Adrenal gland (tissue), 9 donors: ENCODE measurements at regions not wholly inside any gene's neighbourhood (a gene's known extent, or its start where the extent isn't known, plus 50 kb on each side); places are given as distances from the start of the nearest gene placed in this dataset.
A peak's percentile ranks its signal among the peaks of the same experiment; 100 is the strongest.

Experiments used
- DNase-seq, 7 donors: peaks; one replicate each; pipeline ENCODE4 v3.0.0-alpha.2; 2019 to 2020
- H3K27ac ChIP-seq, 5 donors: fragments of 200-600 bp; sonication (generic) in 4 of 5; 1 replicate in 3 of 5; 2 replicates in 2 of 5; pipeline versions ENCODE4 v1.5.1 to v1.8.0; 2016 to 2020; ENCODE audit warnings: mild to moderate bottlenecking in 1 of 5
- H3K27me3 ChIP-seq: fragments of 200-600 bp; 2 replicates; pipeline ENCODE4 v1.8.0; 2021
- H3K36me3 ChIP-seq, 2 donors: fragments of 200-600 bp; replicated peaks in 1 of 2; 1 replicate in 1 of 2; 2 replicates in 1 of 2; pipeline versions ENCODE4 v1.5.1 to v1.8.0; 2018 to 2022
- H3K4me1 ChIP-seq, 2 donors: fragments of 200-600 bp; replicated peaks in 1 of 2; 1 replicate in 1 of 2; 2 replicates in 1 of 2; pipeline versions ENCODE4 v1.5.1 to v1.8.0; 2018 to 2021
- H3K4me3 ChIP-seq, 4 donors: fragments of 200-600 bp; sonication (generic) in 3 of 4; one replicate each; pipeline ENCODE4 v1.5.1; 2016 to 2018
- H3K9me3 ChIP-seq, 3 donors: fragments of 200-600 bp; sonication (generic) in 1 of 3; replicated peaks in 1 of 3; 1 replicate in 2 of 3; 2 replicates in 1 of 3; pipeline versions ENCODE4 v1.5.1 to v1.8.0; 2016 to 2021
- POLR2A ChIP-seq, 2 donors: fragments of 450-650 bp; IDR thresholded peaks; one replicate each; pipeline ENCODE4 v1.6.1; 2017; ENCODE audit warnings: antibody characterized with exemption in 2 of 2, mild to moderate bottlenecking in 2 of 2, moderate library complexity in 1 of 2
- WGBS, 4 donors: extraction: QIAGEN DNeasy Blood & Tissue Kit in 2 of 4; methylation state at CpG; one replicate each; pipeline versions ENCODE4 v1.1.5 to v1.1.7; 2013 to 2017; 5-methylcytosine and 5-hydroxymethylcytosine counted together
- intact Hi-C, 2 donors: fragments of 100-400 bp; cut with DNase I; formaldehyde crosslinking; loops; one replicate each; pipeline versions ENCODE4 v1.14.1 to v1.15.0; 2022 to 2023
- TF ChIP-seq, protein P1 (sequence below), 6 experiments: fragments of 450-650 bp in 4 of 6; fragments of 200-600 bp in 2 of 6; sonication (generic) in 1 of 6; IDR thresholded peaks; 1 replicate in 5 of 6; 2 replicates in 1 of 6; pipeline versions ENCODE4 v1.5.1 to v1.8.0; 2016 to 2021; ENCODE audit warnings: antibody characterized with exemption in 6 of 6, mild to moderate bottlenecking in 2 of 6, moderate library complexity in 1 of 6
- donor health status: healthy with polysubstance abuse.
- donor health status: Bipolar disorder and iron deficiency.
- donor health status: DM: yes; HTN: yes; CAD: no.
- donor health status: DM: no; HTN: no; CAD: no.
- donor health status: DM: no; HTN: no; CAD: no.

DNA sequence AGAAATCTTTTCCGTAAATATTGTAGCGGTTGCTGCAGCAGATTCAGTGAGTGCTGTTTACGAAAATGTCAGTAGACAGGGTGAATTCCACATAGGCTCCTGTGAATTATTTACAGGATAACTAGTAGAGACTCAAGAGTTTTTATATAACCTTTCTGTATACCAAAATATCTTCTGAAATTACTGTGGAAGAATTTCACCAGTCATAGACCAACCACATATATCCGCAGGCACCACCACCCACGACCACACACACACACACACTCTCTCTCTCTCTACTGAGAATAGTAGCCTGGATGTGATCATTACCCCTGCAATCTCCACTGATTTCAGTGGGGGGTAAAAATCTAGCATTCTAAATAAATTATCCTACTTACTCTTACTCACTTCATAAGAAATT lies 341.8 kb downstream of the RBM43 start:
- no peak overlapping the region for H3K4me3 ChIP-seq
- H3K27ac ChIP-seq, result no peak overlapping the region
- no peaks in the 10 kb centered on the region for H3K9me3 ChIP-seq
- DNase-seq, result no peak
- TF ChIP-seq POLR2A (IDR thresholded peaks at IDR 0.05), result no peak
- TF ChIP-seq, protein P1, sequence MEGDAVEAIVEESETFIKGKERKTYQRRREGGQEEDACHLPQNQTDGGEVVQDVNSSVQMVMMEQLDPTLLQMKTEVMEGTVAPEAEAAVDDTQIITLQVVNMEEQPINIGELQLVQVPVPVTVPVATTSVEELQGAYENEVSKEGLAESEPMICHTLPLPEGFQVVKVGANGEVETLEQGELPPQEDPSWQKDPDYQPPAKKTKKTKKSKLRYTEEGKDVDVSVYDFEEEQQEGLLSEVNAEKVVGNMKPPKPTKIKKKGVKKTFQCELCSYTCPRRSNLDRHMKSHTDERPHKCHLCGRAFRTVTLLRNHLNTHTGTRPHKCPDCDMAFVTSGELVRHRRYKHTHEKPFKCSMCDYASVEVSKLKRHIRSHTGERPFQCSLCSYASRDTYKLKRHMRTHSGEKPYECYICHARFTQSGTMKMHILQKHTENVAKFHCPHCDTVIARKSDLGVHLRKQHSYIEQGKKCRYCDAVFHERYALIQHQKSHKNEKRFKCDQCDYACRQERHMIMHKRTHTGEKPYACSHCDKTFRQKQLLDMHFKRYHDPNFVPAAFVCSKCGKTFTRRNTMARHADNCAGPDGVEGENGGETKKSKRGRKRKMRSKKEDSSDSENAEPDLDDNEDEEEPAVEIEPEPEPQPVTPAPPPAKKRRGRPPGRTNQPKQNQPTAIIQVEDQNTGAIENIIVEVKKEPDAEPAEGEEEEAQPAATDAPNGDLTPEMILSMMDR (IDR thresholded peaks at IDR 0.05), result no peak
- no peaks in the 10 kb centered on the region for H3K36me3 ChIP-seq
- intact Hi-C loops, result no loop called here
- WGBS, 4 donors, result 89 to 93% (median 91%) methylated on average over 5 of the region's 5 CpGs
- no peaks in the 10 kb centered on the region for H3K27me3 ChIP-seq
- H3K4me1 ChIP-seq, result no peaks in the 10 kb centered on the region

GRCh38 chr2:150917961-150918713 lies 343.5 kb downstream of the RBM43 start:
- H3K4me1 ChIP-seq, result no peaks in the 10 kb centered on the region
- TF ChIP-seq, protein P1 (IDR thresholded peaks at IDR 0.05), result no peak
- TF ChIP-seq POLR2A (IDR thresholded peaks at IDR 0.05), result no peak
- H3K4me3 ChIP-seq, result no peak overlapping the region
- no peaks in the 10 kb centered on the region for H3K27me3 ChIP-seq
- intact Hi-C loops, result no loop called here
- H3K36me3 ChIP-seq, result no peaks in the 10 kb centered on the region
- H3K27ac ChIP-seq, result no peak overlapping the region
- DNase-seq, result no peak
- no peaks in the 10 kb centered on the region for H3K9me3 ChIP-seq
- 79 to 89% (median 82%) methylated on average over 7 of the region's 7 CpGs for WGBS, 4 donors

DNA sequence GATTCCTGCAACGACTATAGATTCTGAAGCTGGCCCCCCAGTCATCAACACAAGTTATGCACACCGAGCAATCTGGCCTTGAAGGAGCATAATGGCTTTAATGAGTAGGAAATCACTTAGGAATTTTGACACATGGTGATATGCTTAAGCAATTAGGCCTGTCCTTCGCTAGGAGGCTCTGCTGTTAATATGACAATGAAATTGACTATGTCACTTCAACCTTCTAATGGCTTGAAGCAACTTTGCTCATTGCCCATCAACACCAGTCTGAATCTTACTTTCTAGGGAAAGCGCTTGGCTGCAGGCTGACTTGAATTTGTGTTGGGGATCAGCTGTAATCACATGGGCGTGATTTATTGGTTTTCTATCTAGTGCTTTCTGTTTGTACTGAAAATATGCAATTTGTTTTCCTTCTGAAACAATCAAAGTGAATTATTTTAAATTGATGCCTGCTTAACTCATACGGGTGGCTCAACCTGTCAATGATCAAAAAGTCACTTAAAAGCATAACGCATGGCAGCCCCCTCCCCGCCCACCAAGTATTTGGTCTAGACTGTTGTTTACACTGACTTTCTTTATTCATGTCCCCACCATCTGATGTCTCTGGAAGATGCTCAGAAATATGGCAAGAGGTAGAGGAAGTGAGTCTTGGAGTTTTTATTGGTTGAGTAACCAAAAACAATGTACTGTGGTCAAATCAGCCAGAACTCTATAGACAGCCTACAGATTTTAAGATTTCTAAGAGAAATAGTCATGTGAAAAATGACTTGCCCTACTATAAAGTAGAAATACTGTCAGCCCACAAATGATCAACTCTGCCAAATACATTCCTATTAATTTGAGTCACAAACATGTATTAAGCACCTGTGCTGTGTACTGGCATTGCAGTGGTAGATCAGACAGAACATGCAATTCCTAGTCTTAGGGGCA lies 344.9 kb downstream of the RBM43 start:
- Histone ChIP-seq H3K4me3 (no peak overlapping the region), H3K27me3 (no peaks in the 10 kb centered on the region), H3K36me3 (no peaks in the 10 kb centered on the region), H3K9me3 (no peaks in the 10 kb centered on the region), H3K27ac (no peak overlapping the region), H3K4me1 (no peaks in the 10 kb centered on the region)
- 85 to 89% (median 88%) methylated on average over 8 of the region's 8 CpGs for WGBS, 4 donors
- intact Hi-C loops, result no loop called here
- TF ChIP-seq, protein P1 (IDR thresholded peaks at IDR 0.05), result no peak
- TF ChIP-seq POLR2A (IDR thresholded peaks at IDR 0.05), result no peak
- no peak for DNase-seq

- H3K9me3 ChIP-seq, result no peaks in the 10 kb centered on the region
- peak; percentile 51 to 88 (median 83) for DNase-seq
- no peaks in the 10 kb centered on the region for H3K27me3 ChIP-seq
- TF ChIP-seq, protein P1 (IDR thresholded peaks at IDR 0.05), result peak in 5 of 6 experiments; percentile 27 to 52 (median 43)
- TF ChIP-seq POLR2A (IDR thresholded peaks at IDR 0.05), result no peak
- WGBS, 4 donors, result 18 to 39% (median 28%) methylated on average over 9 of the region's 9 CpGs
- no peaks in the 10 kb centered on the region for H3K36me3 ChIP-seq
- H3K27ac ChIP-seq, result peak overlapping the region; percentile 30 to 83 (median 60)
- intact Hi-C loops, result no loop called here
- peak overlapping the region in 1 of 4 donors; percentile 20 for H3K4me3 ChIP-seq
- H3K4me1 ChIP-seq, result no peaks in the 10 kb centered on the region
These were observed 349.8 kb downstream of the RBM43 start for GRCh38 chr2:150911766-150912280.
